ENCODE measurements at regions not wholly inside any gene's neighbourhood (a gene's known extent, or its start where the extent isn't known, plus 50 kb on each side); places are given as distances from the start of the nearest gene placed in this dataset.

GRCh38 chr18:39994498-39994897, 1960.5 kb upstream of the PIK3C3 start:
- no peaks in the 10 kb centered on the region for H3K36me3 ChIP-seq
- H3K27ac ChIP-seq, result no peak overlapping the region
- TF ChIP-seq CTCF (IDR thresholded peaks at IDR 0.05), result no peak
- no peak for TF ChIP-seq POLR2AphosphoS5 (IDR thresholded peaks at IDR 0.05)
- no peak for TF ChIP-seq POLR2A (IDR thresholded peaks at IDR 0.05)
- no peak for TF ChIP-seq EP300 (IDR thresholded peaks at IDR 0.05)
- H3K9me3 ChIP-seq, result no peaks in the 10 kb centered on the region
- H3K4me3 ChIP-seq, result no peak overlapping the region
- no peaks in the 10 kb centered on the region for H3K4me1 ChIP-seq
- WGBS, result 89% methylated on average over 2 of the region's 2 CpGs
- no peak for DNase-seq (ENCODE audit: low spot score in 2 of 2)
- H3K27me3 ChIP-seq, result no peaks in the 10 kb centered on the region

DNA sequence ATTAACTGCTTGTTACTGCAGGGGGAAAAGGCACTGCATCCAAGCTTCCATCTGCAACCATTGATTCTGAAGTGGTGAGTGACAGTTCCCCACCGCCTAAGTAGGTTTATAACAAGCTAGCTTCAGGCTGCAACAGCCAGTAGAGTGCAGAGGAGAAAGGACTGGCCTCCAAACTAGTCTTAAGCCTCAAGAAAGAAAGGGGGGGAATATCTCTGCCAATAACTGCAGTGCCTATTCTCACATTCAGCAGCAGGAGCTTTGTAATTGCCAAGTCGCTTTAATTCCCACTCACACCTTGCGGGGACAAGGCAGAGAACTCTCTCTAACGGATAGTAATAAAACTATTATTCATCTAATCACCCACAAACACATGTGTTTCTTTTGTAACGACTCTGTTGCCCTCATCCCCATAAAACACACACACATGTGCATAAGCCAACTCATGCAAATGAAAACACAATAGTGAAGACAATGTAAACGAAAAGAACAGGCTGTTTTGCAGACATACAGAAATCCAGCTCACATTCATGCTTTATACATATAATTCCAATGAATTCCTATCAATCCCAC, 1963.3 kb upstream of the PIK3C3 start:
- Histone ChIP-seq H3K36me3 (no peaks in the 10 kb centered on the region), H3K27me3 (no peaks in the 10 kb centered on the region), H3K4me3 (no peak overlapping the region), H3K27ac (no peak overlapping the region), H3K4me1 (no peaks in the 10 kb centered on the region), H3K9me3 (no peaks in the 10 kb centered on the region)
- TF ChIP-seq EP300 (IDR thresholded peaks at IDR 0.05), result no peak
- no peak for TF ChIP-seq POLR2AphosphoS5 (IDR thresholded peaks at IDR 0.05)
- TF ChIP-seq CTCF (IDR thresholded peaks at IDR 0.05), result no peak
- TF ChIP-seq POLR2A (IDR thresholded peaks at IDR 0.05), result no peak
- 56% methylated on average over 6 of the region's 6 CpGs for WGBS
- DNase-seq (ENCODE audit: low spot score in 2 of 2), result no peak

GRCh38 chr18:39990540-39990939, 1964.5 kb upstream of the PIK3C3 start:
- TF ChIP-seq POLR2AphosphoS5 (IDR thresholded peaks at IDR 0.05) (no peak), POLR2A (IDR thresholded peaks at IDR 0.05) (no peak), EP300 (IDR thresholded peaks at IDR 0.05) (no peak), CTCF (IDR thresholded peaks at IDR 0.05) (no peak)
- no peak for DNase-seq (ENCODE audit: low spot score in 2 of 2)
- Histone ChIP-seq H3K27me3 (no peaks in the 10 kb centered on the region), H3K4me3 (no peak overlapping the region), H3K9me3 (no peaks in the 10 kb centered on the region), H3K36me3 (no peaks in the 10 kb centered on the region), H3K27ac (no peak overlapping the region), H3K4me1 (no peaks in the 10 kb centered on the region)

DNA sequence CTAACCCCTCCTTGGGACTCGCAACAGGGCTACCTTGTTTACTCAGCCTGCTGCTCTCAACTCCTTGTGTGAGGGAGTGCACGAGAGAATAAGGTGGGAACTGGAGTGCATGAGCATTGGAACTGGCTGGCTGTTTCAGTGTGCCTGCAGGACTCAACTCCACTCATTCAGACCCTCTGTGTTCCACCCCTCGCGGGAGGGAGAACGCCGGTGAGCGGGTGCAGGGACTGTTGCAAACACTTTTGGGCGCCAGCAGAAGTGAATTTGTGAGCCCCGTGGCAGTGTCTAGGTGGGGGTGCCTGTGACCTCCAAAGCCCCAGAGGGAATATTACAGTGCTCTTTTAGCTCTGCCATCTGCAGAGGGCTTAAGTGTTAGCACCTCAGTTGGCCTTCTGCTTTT, 1978.3 kb upstream of the PIK3C3 start:
- 90% methylated on average over 9 of the region's 9 CpGs for WGBS
- TF ChIP-seq EP300 (IDR thresholded peaks at IDR 0.05), result no peak
- no peak for TF ChIP-seq POLR2AphosphoS5 (IDR thresholded peaks at IDR 0.05)
- TF ChIP-seq CTCF (IDR thresholded peaks at IDR 0.05), result no peak
- no peak for TF ChIP-seq POLR2A (IDR thresholded peaks at IDR 0.05)
- no peaks in the 10 kb centered on the region for H3K4me1 ChIP-seq
- H3K9me3 ChIP-seq, result no peaks in the 10 kb centered on the region
- H3K36me3 ChIP-seq, result no peaks in the 10 kb centered on the region
- H3K27ac ChIP-seq, result no peak overlapping the region
- DNase-seq (ENCODE audit: low spot score in 2 of 2), result no peak
- no peak overlapping the region for H3K4me3 ChIP-seq
- H3K27me3 ChIP-seq, result no peaks in the 10 kb centered on the region

- Histone ChIP-seq H3K27me3 (no peaks in the 10 kb centered on the region), H3K4me3 (no peak overlapping the region), H3K4me1 (no peaks in the 10 kb centered on the region), H3K27ac (no peak overlapping the region), H3K36me3 (no peaks in the 10 kb centered on the region), H3K9me3 (no peaks in the 10 kb centered on the region)
- TF ChIP-seq POLR2AphosphoS5 (IDR thresholded peaks at IDR 0.05), result no peak
- no peak for TF ChIP-seq POLR2A (IDR thresholded peaks at IDR 0.05)
- TF ChIP-seq EP300 (IDR thresholded peaks at IDR 0.05), result no peak
- no peak for TF ChIP-seq CTCF (IDR thresholded peaks at IDR 0.05)
- DNase-seq (ENCODE audit: low spot score in 2 of 2), result no peak
- WGBS, result 81% methylated on average over 3 of the region's 3 CpGs
Observed at GRCh38 chr18:39972521-39972920, 1982.5 kb upstream of the PIK3C3 start.
